GM12878 (cell line): ENCODE measurements at regions not wholly inside any gene's neighbourhood (a gene's known extent, or its start where the extent isn't known, plus 50 kb on each side); places are given as distances from the start of the nearest gene placed in this dataset.

Source experiments
- ATAC-seq: fragments of 200-7000 bp; cut with Tn5 transposase; 3 replicates; pipeline ENCODE4 v1.9.1; 2020; ENCODE audit warnings: mild to moderate bottlenecking, moderate library complexity
- BruUV-seq: library from RNA; stranded (reverse); fragments of 400-500 nt; replicated peaks from 2 replicates; lab custom pipeline; 2021; lab: Mats Ljungman, UMichigan
- CTCF ChIA-PET: fragments of 300-600 bp; sonication (Branson Sonifier 250); formaldehyde crosslinking; extraction: SDS; loops from one replicate; lab custom pipeline; 2021; ENCODE audit warnings: inconsistent platforms; lab: Yijun Ruan, JAX
- POLR2A ChIA-PET: fragments of 350-600 bp; formaldehyde crosslinking; extraction: SDS; loops from one replicate; lab custom pipeline; 2021; ENCODE audit warnings: inconsistent platforms; lab: Charles Lee
- RAD21 ChIA-PET: fragments of 300-600 bp; sonication (Branson Sonifier 250); formaldehyde crosslinking; loops from one replicate; lab custom pipeline; 2023; ENCODE audit warnings: antibody characterized with exemption; ENCODE audit not compliant: unreplicated experiment; lab: Charles Lee
- SMC1A ChIA-PET: fragments of 300-600 bp; sonication (Branson Sonifier 250); formaldehyde crosslinking; loops from one replicate; lab custom pipeline; 2023; ENCODE audit not compliant: unreplicated experiment, uncharacterized antibody; lab: Charles Lee
- DNase-seq: peaks from one replicate; pipeline ENCODE4 v3.0.0-alpha.2; 2011; ENCODE audit warnings: low read depth, low spot score
- FAIRE-seq: peaks from 3 replicates; lab custom pipeline; 2011; peaks lifted over from hg19 to GRCh38; lab: Jason Lieb, UNC
- H2AFZ ChIP-seq: 2 replicates; pipeline ENCODE4 v1.6.0; 2011; ENCODE audit warnings: low read depth, low read length, control low read depth; ENCODE audit not compliant: control insufficient read depth
- H3K27ac ChIP-seq: 2 replicates; pipeline ENCODE4 v1.5.1; 2011; ENCODE audit warnings: control low read depth; ENCODE audit not compliant: control insufficient read depth, insufficient read depth
- H3K27me3 ChIP-seq, 2 experiments: replicated peaks in 1 of 2; 2 replicates each; pipeline versions ENCODE4 v1.6.0 to v1.6.1; 2011; ENCODE audit warnings: low read length in 1 of 2; ENCODE audit not compliant: control insufficient read depth in 2 of 2, insufficient read depth in 2 of 2
- H3K36me3 ChIP-seq, 2 experiments: 2 replicates each; pipeline ENCODE4 v1.5.1; 2011; ENCODE audit warnings: low read length in 1 of 2; ENCODE audit not compliant: control insufficient read depth in 2 of 2, insufficient read depth in 2 of 2
- H3K4me1 ChIP-seq: 2 replicates; pipeline ENCODE4 v1.6.1; 2011; ENCODE audit warnings: mild to moderate bottlenecking, low read length, moderate library complexity, mixed read lengths; ENCODE audit not compliant: control insufficient read depth, insufficient read depth
- H3K4me2 ChIP-seq: 2 replicates; pipeline ENCODE4 v1.6.0; 2011; ENCODE audit warnings: control low read depth; ENCODE audit not compliant: control insufficient read depth, insufficient read depth
- H3K4me3 ChIP-seq: fragments of 200-600 bp; sonication (generic); 2 replicates; pipeline ENCODE4 v1.5.1; 2016
- H3K79me2 ChIP-seq: 2 replicates; pipeline ENCODE4 v1.6.0; 2011; ENCODE audit warnings: low read length; ENCODE audit not compliant: control insufficient read depth, insufficient read depth
- H3K9ac ChIP-seq: 2 replicates; pipeline ENCODE4 v1.8.0; 2011; ENCODE audit warnings: low read length, control low read depth, mixed read lengths; ENCODE audit not compliant: control insufficient read depth, insufficient read depth
- H3K9me3 ChIP-seq: replicated peaks from 3 replicates; pipeline ENCODE4 v1.5.1; 2011; ENCODE audit warnings: mild to moderate bottlenecking, low read length; ENCODE audit not compliant: control insufficient read depth, insufficient read depth
- H4K20me1 ChIP-seq: 2 replicates; pipeline ENCODE4 v1.6.0; 2011; ENCODE audit not compliant: control insufficient read depth, insufficient read depth
- FOXM1 ChIP-seq: IDR thresholded peaks from 2 replicates; pipeline ENCODE4 v1.6.1; 2012; ENCODE audit warnings: low read depth, mild to moderate bottlenecking, inconsistent platforms, low read length, moderate library complexity
- MEF2B ChIP-seq: fragments of 450-650 bp; IDR thresholded peaks from 2 replicates; pipeline ENCODE4 v1.6.1; 2018; ENCODE audit warnings: mild to moderate bottlenecking, moderate library complexity; ENCODE audit not compliant: partially characterized antibody, poor library complexity, severe bottlenecking
- RB1 ChIP-seq: fragments of 450-650 bp; formaldehyde crosslinking; IDR thresholded peaks from 2 replicates; pipeline ENCODE4 v1.6.1; 2017; ENCODE audit warnings: mild to moderate bottlenecking, borderline replicate concordance
- STAT3 ChIP-seq: IDR thresholded peaks from 2 replicates; pipeline ENCODE4 v1.6.1; 2011; ENCODE audit warnings: low read depth, low read length, improper control_type of control experiment
- TCF3 ChIP-seq: IDR thresholded peaks from 2 replicates; pipeline ENCODE4 v1.6.1; 2012; ENCODE audit warnings: low read depth, mild to moderate bottlenecking, low read length, borderline replicate concordance; ENCODE audit not compliant: insufficient read depth
- ZBED1 ChIP-seq: IDR thresholded peaks from 2 replicates; pipeline ENCODE4 v1.6.1; 2016; ENCODE audit warnings: borderline replicate concordance
- WGBS: methylation state at CpG from one replicate; pipeline ENCODE4 v1.1.6; 2016; ENCODE audit warnings: low lambda C conversion rate; ENCODE audit not compliant: insufficient replicate concordance, insufficient coverage; ENCODE audit errors: missing lambda C conversion rate; 5-methylcytosine and 5-hydroxymethylcytosine counted together
- in situ Hi-C: fragments of 300-500 bp; cut with MboI; formaldehyde crosslinking; loops from 9 replicates; pipeline ENCODE4 v1.14.3; 2018; ENCODE audit warnings: mixed read lengths
- intact Hi-C: fragments of 100-400 bp; cut with micrococcal nuclease; formaldehyde crosslinking; loops from one replicate; pipeline ENCODE4 v1.14.2; 2022; ENCODE audit not compliant: unreplicated experiment
- TF ChIP-seq, protein P1 (sequence below): fragments of 450-650 bp; IDR thresholded peaks from 2 replicates; pipeline ENCODE4 v1.6.1; 2017; ENCODE audit warnings: antibody characterized with exemption, mild to moderate bottlenecking, moderate library complexity

GRCh38 chr10:118473305-118473960 is 122.0 kb downstream of the PRLHR start:
- POLR2A ChIA-PET = no interaction called here
- no peak for FAIRE-seq

More at GRCh38 chr10:118473305-118473960, 122.0 kb downstream of the PRLHR start:
- H3K27me3 ChIP-seq = peaks cover 0 to 2% of the 10 kb centered on the region in 2 experiments; a peak in 1 of 4 replicates
- H2AFZ ChIP-seq = no peak overlapping the region
- no peak for TF ChIP-seq RB1
- TF ChIP-seq MEF2B = no peak
- TF ChIP-seq ZBED1 = no peak
- TF ChIP-seq FOXM1 = no peak
- TF ChIP-seq, protein P1, sequence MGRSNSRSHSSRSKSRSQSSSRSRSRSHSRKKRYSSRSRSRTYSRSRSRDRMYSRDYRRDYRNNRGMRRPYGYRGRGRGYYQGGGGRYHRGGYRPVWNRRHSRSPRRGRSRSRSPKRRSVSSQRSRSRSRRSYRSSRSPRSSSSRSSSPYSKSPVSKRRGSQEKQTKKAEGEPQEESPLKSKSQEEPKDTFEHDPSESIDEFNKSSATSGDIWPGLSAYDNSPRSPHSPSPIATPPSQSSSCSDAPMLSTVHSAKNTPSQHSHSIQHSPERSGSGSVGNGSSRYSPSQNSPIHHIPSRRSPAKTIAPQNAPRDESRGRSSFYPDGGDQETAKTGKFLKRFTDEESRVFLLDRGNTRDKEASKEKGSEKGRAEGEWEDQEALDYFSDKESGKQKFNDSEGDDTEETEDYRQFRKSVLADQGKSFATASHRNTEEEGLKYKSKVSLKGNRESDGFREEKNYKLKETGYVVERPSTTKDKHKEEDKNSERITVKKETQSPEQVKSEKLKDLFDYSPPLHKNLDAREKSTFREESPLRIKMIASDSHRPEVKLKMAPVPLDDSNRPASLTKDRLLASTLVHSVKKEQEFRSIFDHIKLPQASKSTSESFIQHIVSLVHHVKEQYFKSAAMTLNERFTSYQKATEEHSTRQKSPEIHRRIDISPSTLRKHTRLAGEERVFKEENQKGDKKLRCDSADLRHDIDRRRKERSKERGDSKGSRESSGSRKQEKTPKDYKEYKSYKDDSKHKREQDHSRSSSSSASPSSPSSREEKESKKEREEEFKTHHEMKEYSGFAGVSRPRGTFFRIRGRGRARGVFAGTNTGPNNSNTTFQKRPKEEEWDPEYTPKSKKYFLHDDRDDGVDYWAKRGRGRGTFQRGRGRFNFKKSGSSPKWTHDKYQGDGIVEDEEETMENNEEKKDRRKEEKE = no peak
- TF ChIP-seq STAT3 = no peak
- TF ChIP-seq TCF3 = no peak
- intact Hi-C loops (no loop called here), in situ Hi-C loops (no loop called here)
- H3K9ac ChIP-seq = no peak overlapping the region
- no peak for ATAC-seq
- SMC1A ChIA-PET = no interaction called here
- H3K4me1 ChIP-seq = no peaks in the 10 kb centered on the region
- H3K36me3 ChIP-seq = no peaks in the 10 kb centered on the region
- no peaks in the 10 kb centered on the region for H3K79me2 ChIP-seq
- RAD21 ChIA-PET = no interaction called here
- DNase-seq = no peak
- CTCF ChIA-PET = no interaction called here
- H3K27ac ChIP-seq = no peak overlapping the region
- no peak overlapping the region for H3K4me3 ChIP-seq
- no peaks in the 10 kb centered on the region for H4K20me1 ChIP-seq
- WGBS = 46% methylated on average over 10 of the region's 12 CpGs
- no peaks in the 10 kb centered on the region for H3K9me3 ChIP-seq
- BruUV-seq = no TSS peak
- no peak overlapping the region for H3K4me2 ChIP-seq
